Esophagus muscularis mucosa (tissue), 4 donors: ENCODE measurements at regions not wholly inside any gene's neighbourhood (a gene's known extent, or its start where the extent isn't known, plus 50 kb on each side); places are given as distances from the start of the nearest gene placed in this dataset.

Experiments
- DNase-seq: peaks from one replicate; pipeline ENCODE4 v3.0.0-alpha.2; 2017; ENCODE audit errors: extremely low spot score
- H3K27ac ChIP-seq, 4 donors: fragments of 200-600 bp; sonication (generic); replicated peaks in 1 of 4; 1 replicate in 3 of 4; 2 replicates in 1 of 4; pipeline ENCODE4 v1.5.1; 2016 to 2019; ENCODE audit warnings: mild to moderate bottlenecking in 1 of 4
- H3K27me3 ChIP-seq, 4 donors: fragments of 200-600 bp; sonication (generic); one replicate each; pipeline versions ENCODE4 v1.5.1 to v1.6.0; 2016 to 2019
- H3K36me3 ChIP-seq, 4 donors: fragments of 200-600 bp; sonication (generic); one replicate each; pipeline ENCODE4 v1.5.1; 2016 to 2019
- H3K4me1 ChIP-seq, 4 donors: fragments of 200-600 bp; sonication (generic); one replicate each; pipeline ENCODE4 v1.5.1; 2016 to 2019
- H3K4me3 ChIP-seq, 4 donors: fragments of 200-600 bp; sonication (generic); 1 replicate in 2 of 4; 2 replicates in 2 of 4; pipeline ENCODE4 v1.5.1; 2016 to 2019; ENCODE audit warnings: mild to moderate bottlenecking in 4 of 4, moderate library complexity in 1 of 4
- H3K9me3 ChIP-seq, 4 donors: fragments of 200-600 bp; sonication (generic); 1 replicate in 3 of 4; 2 replicates in 1 of 4; pipeline ENCODE4 v1.5.1; 2016 to 2019
- CTCF ChIP-seq, 3 experiments: fragments of 200-600 bp in 2 of 3; fragments of 450-650 bp in 1 of 3; sonication (generic) in 2 of 3; IDR thresholded peaks; one replicate each; pipeline ENCODE4 v1.5.1; 2017 to 2019; ENCODE audit warnings: antibody characterized with exemption in 3 of 3, mild to moderate bottlenecking in 2 of 3, moderate library complexity in 1 of 3
- EP300 ChIP-seq: sonication (generic); formaldehyde crosslinking; IDR thresholded peaks from one replicate; pipeline ENCODE4 v1.6.1; 2017; ENCODE audit warnings: antibody characterized with exemption
- POLR2A ChIP-seq: fragments of 450-650 bp; IDR thresholded peaks from one replicate; pipeline ENCODE4 v1.6.1; 2017; ENCODE audit warnings: antibody characterized with exemption, moderate library complexity, mild to moderate bottlenecking, low read depth
- POLR2AphosphoS5 ChIP-seq, 2 donors: sonication (generic); formaldehyde crosslinking; IDR thresholded peaks; one replicate each; pipeline ENCODE4 v1.6.1; 2017; ENCODE audit warnings: antibody characterized with exemption in 2 of 2
- WGBS: methylation state at CpG from one replicate; pipeline ENCODE4 v1.1.5; 2018; 5-methylcytosine and 5-hydroxymethylcytosine counted together
- intact Hi-C: fragments of 100-400 bp; cut with DNase I; formaldehyde crosslinking; loops from one replicate; pipeline ENCODE4 v1.15.1; 2023

GRCh38 chr3:187921391-187922074 is 176.3 kb upstream of the BCL6 start:
- Histone ChIP-seq H3K27me3 (no peaks in the 10 kb centered on the region), H3K9me3 (peaks cover 0 to 7% (median 3%) of the 10 kb centered on the region in 4 donors), H3K4me3 (no peak overlapping the region), H3K36me3 (no peaks in the 10 kb centered on the region), H3K27ac (peak overlapping the region in 1 of 4 donors; percentile 7), H3K4me1 (peaks cover 7 to 32% (median 27%) of the 10 kb centered on the region in 4 donors)
- no peak for DNase-seq
- intact Hi-C loops, result no loop called here
- 47% methylated on average over 4 of the region's 4 CpGs for WGBS
- TF ChIP-seq POLR2A, result no peak
- no peak for TF ChIP-seq POLR2AphosphoS5 (IDR thresholded peaks at IDR 0.05)
- TF ChIP-seq CTCF (IDR thresholded peaks at IDR 0.05), result no peak
- TF ChIP-seq EP300, result no peak

GRCh38 chr3:187922704-187923416 is 177.6 kb upstream of the BCL6 start:
- H3K27ac ChIP-seq, result no peak overlapping the region
- no peak for DNase-seq
- H3K36me3 ChIP-seq, result no peaks in the 10 kb centered on the region
- intact Hi-C loops, result no loop called here
- TF ChIP-seq EP300 (no peak), POLR2A (no peak), CTCF (IDR thresholded peaks at IDR 0.05) (no peak), POLR2AphosphoS5 (IDR thresholded peaks at IDR 0.05) (no peak)
- H3K4me3 ChIP-seq, result no peak overlapping the region
- H3K4me1 ChIP-seq, result peaks cover 3 to 19% (median 17%) of the 10 kb centered on the region in 4 donors
- 95% methylated on average over 3 of the region's 3 CpGs for WGBS
- peaks cover 0 to 7% (median 3%) of the 10 kb centered on the region in 4 donors for H3K9me3 ChIP-seq
- no peaks in the 10 kb centered on the region for H3K27me3 ChIP-seq

- Histone ChIP-seq H3K27ac (no peak overlapping the region), H3K4me3 (no peak overlapping the region), H3K9me3 (peaks cover 0 to 7% (median 3%) of the 10 kb centered on the region in 4 donors), H3K4me1 (peaks cover 11 to 28% (median 26%) of the 10 kb centered on the region in 4 donors), H3K36me3 (no peaks in the 10 kb centered on the region), H3K27me3 (no peaks in the 10 kb centered on the region)
- intact Hi-C loops, result no loop called here
- no peak for DNase-seq
- TF ChIP-seq POLR2AphosphoS5 (IDR thresholded peaks at IDR 0.05), result no peak
Measured at GRCh38 chr3:187924651-187925050, 179.4 kb upstream of the BCL6 start.

- 65% methylated on average over 1 of the region's 1 CpG for WGBS
- H3K36me3 ChIP-seq, result no peaks in the 10 kb centered on the region
- peaks cover 15 to 29% (median 28%) of the 10 kb centered on the region in 4 donors for H3K4me1 ChIP-seq
- intact Hi-C loops, result no loop called here
- H3K27me3 ChIP-seq, result no peaks in the 10 kb centered on the region
- no peak for DNase-seq
- no peak for TF ChIP-seq POLR2AphosphoS5 (IDR thresholded peaks at IDR 0.05)
- no peak for TF ChIP-seq EP300
- TF ChIP-seq POLR2A, result no peak
- no peak for TF ChIP-seq CTCF (IDR thresholded peaks at IDR 0.05)
- H3K27ac ChIP-seq, result no peak overlapping the region
- H3K9me3 ChIP-seq, result peaks cover 0 to 7% (median 3%) of the 10 kb centered on the region in 4 donors
- no peak overlapping the region for H3K4me3 ChIP-seq
Measured at GRCh38 chr3:187925326-187925725, 180.1 kb upstream of the BCL6 start.

GRCh38 chr3:187926620-187927019 is 181.4 kb upstream of the BCL6 start:
- no peak for DNase-seq
- TF ChIP-seq POLR2AphosphoS5 (IDR thresholded peaks at IDR 0.05) (no peak), POLR2A (no peak), CTCF (IDR thresholded peaks at IDR 0.05) (no peak), EP300 (no peak)
- intact Hi-C loops, result no loop called here
- Histone ChIP-seq H3K36me3 (no peaks in the 10 kb centered on the region), H3K27ac (no peak overlapping the region), H3K9me3 (peaks cover 0 to 7% (median 3%) of the 10 kb centered on the region in 4 donors), H3K4me1 (peaks cover 13 to 19% (median 18%) of the 10 kb centered on the region in 4 donors), H3K4me3 (no peak overlapping the region), H3K27me3 (no peaks in the 10 kb centered on the region)
- 85% methylated on average over 3 of the region's 3 CpGs for WGBS
